Psoas muscle (tissue), 7 donors: ENCODE measurements at regions not wholly inside any gene's neighbourhood (a gene's known extent, or its start where the extent isn't known, plus 50 kb on each side); places are given as distances from the start of the nearest gene placed in this dataset.

Experiments
- ATAC-seq, 4 donors: fragments of 200-7000 bp; cut with Tn5 transposase; one replicate each; pipeline ENCODE4 v1.9.1; 2020; ENCODE audit warnings: moderate library complexity in 3 of 4, mild to moderate bottlenecking in 2 of 4
- DNase-seq, 2 donors: peaks; one replicate each; pipeline ENCODE4 v3.0.0-alpha.2; 2020
- H3K27ac ChIP-seq: fragments of 200-600 bp; one replicate; pipeline ENCODE4 v1.8.0; 2022
- H3K27me3 ChIP-seq, 3 donors: fragments of 200-600 bp in 1 of 3; one replicate each; pipeline versions ENCODE4 v1.6.1 to v1.8.0; 2013 to 2022; ENCODE audit warnings: low read length in 2 of 3, mild to moderate bottlenecking in 2 of 3, moderate library complexity in 1 of 3; ENCODE audit not compliant: insufficient read depth in 3 of 3
- H3K36me3 ChIP-seq, 2 donors: fragments of 200-600 bp in 1 of 2; one replicate each; pipeline versions ENCODE4 v1.6.1 to v1.8.0; 2013 to 2022; ENCODE audit warnings: low read depth in 1 of 2, mild to moderate bottlenecking in 1 of 2, moderate library complexity in 1 of 2; ENCODE audit not compliant: insufficient read depth in 1 of 2
- H3K4me1 ChIP-seq: fragments of 200-600 bp; one replicate; pipeline ENCODE4 v1.8.0; 2022
- H3K4me3 ChIP-seq: fragments of 200-600 bp; one replicate; pipeline ENCODE4 v1.8.0; 2022; ENCODE audit warnings: mild to moderate bottlenecking
- H3K9me3 ChIP-seq: fragments of 200-600 bp; one replicate; pipeline ENCODE4 v1.8.0; 2022
- WGBS, 3 donors: extraction: QIAGEN DNeasy Blood & Tissue Kit; methylation state at CpG; one replicate each; pipeline versions ENCODE4 v1.1.6 to v1.1.7; 2013; 5-methylcytosine and 5-hydroxymethylcytosine counted together
- intact Hi-C, 2 donors: fragments of 100-400 bp; cut with DNase I; formaldehyde crosslinking; loops; one replicate each; pipeline versions ENCODE4 v1.11.0 to v1.14.2; 2022
- TF ChIP-seq, protein P1 (sequence below): fragments of 200-600 bp; IDR thresholded peaks from one replicate; pipeline ENCODE4 v1.8.0; 2022; ENCODE audit warnings: antibody characterized with exemption
- donor health status: healthy with polysubstance abuse.
- donor health status: DM: no; HTN: no; CAD: no; lungs with moderate emphysema.
- donor health status: Bipolar disorder and iron deficiency.
- donor health status: healthy.
- donor health status: DM: yes; HTN: yes; CAD: no.
- donor health status: DM: no; HTN: no; CAD: no.
- donor health status: DM: yes; HTN: yes; CAD: no.

DNA sequence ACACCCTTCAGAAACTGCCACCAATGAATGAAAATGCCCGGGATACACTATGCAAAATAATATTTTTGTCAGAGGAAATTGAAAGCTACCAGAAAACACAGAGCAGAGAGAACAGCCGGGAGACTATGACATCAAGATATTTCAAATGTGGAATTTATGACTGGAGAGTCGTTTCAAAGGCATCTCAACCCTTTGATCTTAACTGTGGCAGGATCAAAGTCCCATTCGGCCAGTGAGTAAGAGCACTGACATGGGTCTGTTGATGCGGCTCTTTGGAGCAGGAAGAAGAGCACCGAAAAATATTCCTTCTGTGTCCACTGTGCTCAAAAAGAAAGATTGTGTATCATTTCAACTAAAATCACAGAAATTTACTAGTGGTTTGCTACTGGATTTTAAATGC, 201.9 kb downstream of the RFC3 start:
- 37 to 40% (median 38%) methylated on average over 6 of the region's 6 CpGs for WGBS, 3 donors
- no peak for ATAC-seq

DNA sequence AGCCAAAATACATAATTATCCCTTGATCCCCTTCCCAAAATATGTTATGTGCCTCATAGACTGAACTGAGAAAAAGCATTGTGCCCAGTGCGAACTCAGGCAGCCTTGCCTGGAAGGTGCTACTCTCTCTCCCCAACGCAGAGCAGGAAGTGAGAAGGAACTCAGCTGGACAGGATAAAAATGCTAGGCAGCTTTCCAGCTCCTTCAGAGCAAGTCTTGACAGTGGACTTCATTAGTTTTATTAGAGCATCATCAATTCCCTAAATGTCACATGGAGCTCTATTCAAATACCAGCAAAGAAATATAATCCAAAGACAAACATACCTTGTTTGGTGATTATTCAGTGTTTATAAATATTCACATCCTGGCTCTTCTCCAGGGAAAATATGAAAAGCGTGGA, 202.4 kb downstream of the RFC3 start:
- peaks cover 3% of the 10 kb centered on the region for H3K9me3 ChIP-seq
- intact Hi-C loops = no loop called here
- no peaks in the 10 kb centered on the region for H3K36me3 ChIP-seq
- H3K4me3 ChIP-seq = no peak overlapping the region
- no peak for DNase-seq
- TF ChIP-seq, protein P1, sequence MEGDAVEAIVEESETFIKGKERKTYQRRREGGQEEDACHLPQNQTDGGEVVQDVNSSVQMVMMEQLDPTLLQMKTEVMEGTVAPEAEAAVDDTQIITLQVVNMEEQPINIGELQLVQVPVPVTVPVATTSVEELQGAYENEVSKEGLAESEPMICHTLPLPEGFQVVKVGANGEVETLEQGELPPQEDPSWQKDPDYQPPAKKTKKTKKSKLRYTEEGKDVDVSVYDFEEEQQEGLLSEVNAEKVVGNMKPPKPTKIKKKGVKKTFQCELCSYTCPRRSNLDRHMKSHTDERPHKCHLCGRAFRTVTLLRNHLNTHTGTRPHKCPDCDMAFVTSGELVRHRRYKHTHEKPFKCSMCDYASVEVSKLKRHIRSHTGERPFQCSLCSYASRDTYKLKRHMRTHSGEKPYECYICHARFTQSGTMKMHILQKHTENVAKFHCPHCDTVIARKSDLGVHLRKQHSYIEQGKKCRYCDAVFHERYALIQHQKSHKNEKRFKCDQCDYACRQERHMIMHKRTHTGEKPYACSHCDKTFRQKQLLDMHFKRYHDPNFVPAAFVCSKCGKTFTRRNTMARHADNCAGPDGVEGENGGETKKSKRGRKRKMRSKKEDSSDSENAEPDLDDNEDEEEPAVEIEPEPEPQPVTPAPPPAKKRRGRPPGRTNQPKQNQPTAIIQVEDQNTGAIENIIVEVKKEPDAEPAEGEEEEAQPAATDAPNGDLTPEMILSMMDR = no peak
- no peaks in the 10 kb centered on the region for H3K4me1 ChIP-seq
- no peak overlapping the region for H3K27ac ChIP-seq
- no peaks in the 10 kb centered on the region for H3K27me3 ChIP-seq
- ATAC-seq = no peak
- WGBS, 3 donors = 66 to 69% (median 68%) methylated on average over 3 of the region's 3 CpGs

More for the DNA sequence above, 201.9 kb downstream of the RFC3 start:
- H3K4me1 ChIP-seq = no peaks in the 10 kb centered on the region
- intact Hi-C loops = no loop called here
- no peak for DNase-seq
- H3K27me3 ChIP-seq = no peaks in the 10 kb centered on the region
- peaks cover 3% of the 10 kb centered on the region for H3K9me3 ChIP-seq
- TF ChIP-seq, protein P1 = no peak
- no peaks in the 10 kb centered on the region for H3K36me3 ChIP-seq
- no peak overlapping the region for H3K4me3 ChIP-seq
- H3K27ac ChIP-seq = no peak overlapping the region

DNA sequence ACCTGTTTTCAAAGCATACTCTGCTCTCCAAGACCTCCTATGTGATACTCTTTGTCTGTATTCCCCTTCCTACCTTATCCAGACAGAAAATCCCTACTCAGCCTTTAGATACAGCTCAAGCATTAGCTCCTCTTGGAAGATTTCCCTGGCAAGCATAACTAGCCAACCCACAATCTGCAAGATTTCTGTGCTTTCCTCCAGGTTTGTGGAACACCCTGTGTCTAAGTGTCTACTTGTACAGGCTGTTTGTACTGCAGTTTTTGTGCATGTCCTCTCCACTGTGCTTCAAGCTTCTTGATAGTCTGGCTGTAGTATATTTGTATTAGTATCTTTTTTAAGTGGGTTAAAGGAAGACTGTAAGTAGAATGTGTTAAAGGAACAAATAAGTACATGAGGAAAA, 203.7 kb downstream of the RFC3 start:
- TF ChIP-seq, protein P1 = no peak
- DNase-seq (no peak), ATAC-seq (no peak)
- Histone ChIP-seq H3K36me3 (no peaks in the 10 kb centered on the region), H3K27me3 (no peaks in the 10 kb centered on the region), H3K4me1 (no peaks in the 10 kb centered on the region), H3K27ac (no peak overlapping the region), H3K9me3 (peaks cover 3% of the 10 kb centered on the region), H3K4me3 (no peak overlapping the region)
- intact Hi-C loops = no loop called here

DNA sequence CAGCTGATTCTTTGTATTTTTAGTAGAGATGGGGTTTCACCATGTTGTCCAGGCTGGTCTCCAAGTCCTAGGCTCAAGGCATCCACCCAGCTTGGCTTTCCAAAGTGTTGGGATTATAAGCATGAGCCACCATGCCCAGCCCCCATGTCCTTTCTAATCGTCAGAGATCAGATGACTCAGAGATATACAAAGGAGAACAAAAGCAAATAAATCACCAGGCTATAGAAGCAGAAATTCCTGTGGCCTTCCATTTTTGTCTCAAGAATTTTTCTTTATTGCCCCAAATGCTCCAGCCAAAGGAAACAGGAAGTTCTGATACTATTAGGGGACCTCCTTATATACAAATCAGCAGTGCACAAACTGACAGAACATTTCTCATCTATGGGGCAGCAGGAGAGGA, 207.8 kb downstream of the RFC3 start:
- no peak for DNase-seq
- no peak overlapping the region for H3K27ac ChIP-seq
- ATAC-seq = no peak
- TF ChIP-seq, protein P1 = no peak
- H3K9me3 ChIP-seq = peaks cover 3% of the 10 kb centered on the region
- no peaks in the 10 kb centered on the region for H3K27me3 ChIP-seq
- H3K36me3 ChIP-seq = no peaks in the 10 kb centered on the region
- H3K4me1 ChIP-seq = no peaks in the 10 kb centered on the region
- no peak overlapping the region for H3K4me3 ChIP-seq
- intact Hi-C loops = no loop called here
- WGBS, 3 donors = 35 to 38% (median 36%) methylated on average over 1 of the region's 1 CpG

DNA sequence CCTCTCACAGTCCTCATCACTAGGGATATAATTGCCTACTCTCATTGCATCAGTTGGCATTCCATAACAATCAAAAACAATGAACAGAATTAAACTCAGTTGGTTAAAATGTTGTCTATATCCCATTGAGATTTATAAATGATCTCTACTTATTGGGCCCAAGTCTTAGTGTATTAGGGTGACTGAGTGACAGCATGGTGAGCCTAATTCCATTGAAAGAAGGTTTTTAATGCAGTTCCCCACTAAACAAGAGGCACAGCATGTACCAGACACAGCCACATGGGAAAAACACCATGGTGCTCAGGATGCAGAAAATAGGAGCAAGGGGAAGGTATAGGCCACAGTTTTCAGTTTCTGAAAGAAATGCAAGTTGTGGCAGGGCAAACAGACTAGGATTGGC, 208.4 kb downstream of the RFC3 start:
- H3K4me3 ChIP-seq = no peak overlapping the region
- H3K27ac ChIP-seq = no peak overlapping the region
- TF ChIP-seq, protein P1 = no peak
- H3K36me3 ChIP-seq = no peaks in the 10 kb centered on the region
- ATAC-seq (no peak), DNase-seq (no peak)
- no peaks in the 10 kb centered on the region for H3K4me1 ChIP-seq
- no peaks in the 10 kb centered on the region for H3K27me3 ChIP-seq
- H3K9me3 ChIP-seq = peaks cover 3% of the 10 kb centered on the region
- intact Hi-C loops = no loop called here
